C4-2B (cell line): ENCODE measurements at regions not wholly inside any gene's neighbourhood (a gene's known extent, or its start where the extent isn't known, plus 50 kb on each side); places are given as distances from the start of the nearest gene placed in this dataset.

Source experiments
- CTCF ChIP-seq: fragments of 450-650 bp; conservative IDR thresholded peaks from 2 replicates; pipeline ENCODE4 v1.5.1; 2017; ENCODE audit warnings: mild to moderate bottlenecking
- ZFX ChIP-seq: fragments of 450-650 bp; IDR thresholded peaks from 2 replicates; pipeline ENCODE4 v1.6.1; 2017

- TF ChIP-seq CTCF (no peak), ZFX (no peak)
Observed at GRCh38 chr13:106405731-106406130, 129.7 kb downstream of the EFNB2 start.
